GM18499 (cell line): ENCODE measurements at regions not wholly inside any gene's neighbourhood (a gene's known extent, or its start where the extent isn't known, plus 50 kb on each side); places are given as distances from the start of the nearest gene placed in this dataset.
"Not testable (repeated sequence)": the region's sequence is repeated elsewhere in the genome, so short reads cannot be mapped to it uniquely, and the experiment has no call there.

Experiments used
- ATAC-seq: cut with Tn5 transposase; IDR thresholded peaks from one replicate; pipeline ENCODE4 v1.9.1; 2021; ENCODE audit warnings: moderate number of reproducible peaks; ENCODE audit not compliant: insufficient read depth, unreplicated experiment

DNA sequence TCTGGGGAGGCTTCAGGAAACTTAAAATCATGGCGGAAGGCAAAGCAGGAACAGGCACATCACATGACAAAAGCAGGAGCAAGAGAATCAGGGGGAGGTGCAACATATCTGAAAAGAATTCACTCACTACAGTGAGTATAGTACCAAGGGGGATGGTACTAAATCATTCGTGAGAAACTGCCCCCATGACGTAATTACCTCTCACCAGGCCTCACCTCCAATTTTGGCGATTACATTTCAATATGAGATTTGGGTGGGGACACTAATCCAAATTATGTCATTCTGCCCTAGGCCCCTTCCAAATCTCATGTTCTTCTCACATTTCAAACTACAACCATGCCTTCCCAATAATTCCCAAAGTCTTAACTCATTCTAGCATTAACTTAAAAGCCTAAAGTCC is 740.8 kb upstream of the SOX11 start:
- no peak for ATAC-seq

DNA sequence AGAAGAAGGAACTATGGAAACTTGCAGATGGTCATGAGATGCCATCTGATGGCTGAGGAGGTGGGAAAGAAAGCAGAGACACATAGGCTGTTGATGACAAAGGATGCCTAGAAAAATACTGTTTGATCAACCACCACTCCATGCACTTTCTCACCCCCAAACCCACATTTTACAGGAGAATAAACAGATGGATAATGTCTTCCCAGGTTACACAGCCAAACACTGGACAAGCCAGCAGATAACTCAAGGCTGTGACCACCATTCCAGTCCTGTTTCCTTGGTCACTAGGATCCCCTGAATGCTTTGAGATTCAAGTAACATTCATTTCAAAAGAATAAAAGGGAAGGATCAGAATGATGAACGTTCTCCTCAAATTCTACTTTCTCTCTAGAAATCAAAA is 733.0 kb upstream of the SOX11 start:
- ATAC-seq, result no peak

DNA sequence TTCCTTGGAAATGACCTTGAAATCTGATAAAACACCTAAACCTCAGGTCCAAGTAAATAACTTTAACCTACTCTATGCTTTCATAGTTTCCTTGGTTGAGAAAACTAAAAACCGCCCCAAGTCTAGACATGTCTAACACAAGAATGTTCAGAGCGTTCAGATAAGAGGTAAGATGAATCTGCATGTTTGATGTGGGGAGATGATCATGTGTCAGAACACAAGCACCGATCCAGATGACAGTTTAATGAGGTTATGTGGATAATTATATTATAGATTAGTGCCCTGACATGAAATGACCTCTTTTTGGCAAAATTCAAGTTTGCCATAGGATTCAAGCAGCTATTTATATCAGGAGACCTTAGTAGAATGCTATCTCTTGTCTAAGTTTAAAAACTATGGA is 729.8 kb upstream of the SOX11 start:
- ATAC-seq, result no peak

DNA sequence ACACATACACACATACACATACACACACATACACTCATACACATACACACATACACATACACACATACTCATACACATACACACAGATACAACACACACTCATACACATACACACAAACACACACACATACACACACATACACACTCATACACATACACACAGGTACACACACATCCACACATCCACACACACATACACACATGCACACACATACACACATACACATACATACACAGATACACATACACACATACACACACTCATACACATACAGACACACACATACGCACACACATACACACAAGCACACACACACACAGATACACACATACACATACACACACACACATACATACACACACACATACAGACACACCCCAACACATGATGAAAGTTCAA is 729.1 kb upstream of the SOX11 start:
- ATAC-seq, result no peak

DNA sequence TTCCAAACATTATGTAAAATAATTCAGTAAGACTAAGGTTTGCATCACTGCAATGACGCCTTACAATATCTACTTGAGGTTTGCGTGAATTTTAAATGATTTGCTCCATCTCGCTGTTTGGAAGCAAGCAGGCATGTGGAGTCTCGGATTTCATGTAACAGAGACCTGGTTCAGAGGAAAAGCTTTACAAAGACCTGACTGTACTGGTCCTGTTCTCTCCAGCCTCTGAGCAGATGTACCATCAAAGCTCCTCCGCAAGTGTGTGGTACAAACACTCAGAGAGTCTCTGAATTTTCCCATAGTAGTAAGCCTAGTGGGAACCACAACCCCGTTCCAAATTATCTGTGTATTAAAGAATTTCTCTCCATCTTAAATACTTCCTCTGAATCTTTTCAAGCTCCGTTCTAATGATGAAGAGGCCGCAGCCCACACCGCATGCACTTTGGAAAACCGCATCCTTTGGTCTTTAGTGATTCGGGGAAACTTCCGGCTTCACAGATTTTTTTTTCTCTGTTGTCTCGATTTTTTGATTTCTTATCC is 728.1 kb upstream of the SOX11 start:
- no peak for ATAC-seq

DNA sequence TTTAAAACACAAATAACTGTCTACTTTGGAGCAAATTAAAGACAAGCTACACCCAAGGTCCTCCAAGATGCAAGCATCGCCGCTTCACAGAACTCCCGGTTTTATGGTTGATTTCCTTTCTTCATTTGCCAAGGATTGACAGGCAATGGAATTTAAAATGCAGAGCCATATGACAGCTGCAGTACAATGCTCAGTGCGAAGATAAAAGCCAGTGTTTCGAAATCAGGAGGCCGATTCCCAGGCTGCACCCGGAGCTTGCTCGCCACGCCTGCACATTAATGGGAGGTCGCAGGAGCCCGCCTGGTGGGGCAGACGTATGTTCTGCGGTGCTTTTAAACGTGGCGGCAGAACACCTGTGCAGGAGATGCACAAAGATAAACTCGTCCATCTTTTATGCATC is 727.6 kb upstream of the SOX11 start:
- no peak for ATAC-seq

DNA sequence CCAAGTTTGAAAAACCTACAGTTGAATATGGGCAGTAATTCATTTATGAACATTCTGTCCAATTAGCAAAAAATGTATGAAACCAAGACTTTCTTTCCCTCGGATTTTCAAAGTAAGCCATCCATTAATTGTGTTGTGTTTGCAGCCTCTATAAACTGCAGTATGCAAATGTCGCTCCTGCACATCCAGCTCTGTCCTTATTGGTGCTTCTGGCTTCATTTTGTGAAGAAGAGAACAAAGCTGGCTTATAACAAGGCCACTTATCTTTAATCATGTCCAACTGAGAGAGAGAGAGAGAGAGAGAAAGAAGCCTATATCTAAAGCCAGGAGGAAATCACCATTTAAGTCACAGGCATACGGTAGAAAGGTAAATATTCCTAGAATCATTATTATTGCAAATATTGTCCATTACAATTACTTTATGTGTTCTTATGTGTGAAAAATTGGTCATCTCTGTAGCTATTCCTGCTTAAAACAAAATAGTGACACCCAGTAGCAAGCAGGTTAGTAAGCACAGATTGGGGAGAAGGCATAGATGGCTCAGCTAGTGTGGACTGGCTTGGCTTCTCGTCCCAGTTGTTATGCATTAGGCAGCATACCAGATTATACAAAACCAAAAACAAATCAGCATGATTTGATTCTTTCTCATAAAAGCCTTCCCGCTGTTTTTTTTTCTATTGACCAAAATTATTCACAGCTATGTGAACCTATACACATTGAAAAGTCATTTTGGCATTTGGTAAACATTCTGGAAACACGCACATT is 726.4 kb upstream of the SOX11 start:
- no peak for ATAC-seq

DNA sequence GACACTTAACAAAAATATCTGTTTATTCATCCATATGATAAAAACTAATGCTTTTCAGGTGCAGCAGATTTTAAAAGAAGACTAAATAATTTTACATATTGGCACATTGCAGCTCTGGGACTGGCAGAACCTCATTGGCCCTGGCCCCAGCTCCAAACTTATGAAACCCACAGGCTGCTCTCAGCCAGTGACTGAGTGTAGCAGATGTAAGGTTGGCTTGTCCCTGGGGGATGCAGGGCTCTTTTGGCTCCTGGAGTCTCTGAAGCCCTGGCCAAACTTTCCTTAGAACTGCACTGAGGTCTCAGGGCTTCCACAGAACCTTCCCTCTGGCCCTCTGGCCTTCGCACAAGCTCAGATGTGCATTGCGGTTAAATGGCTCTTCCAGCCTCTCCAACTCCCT is 725.0 kb upstream of the SOX11 start:
- no peak for ATAC-seq

DNA sequence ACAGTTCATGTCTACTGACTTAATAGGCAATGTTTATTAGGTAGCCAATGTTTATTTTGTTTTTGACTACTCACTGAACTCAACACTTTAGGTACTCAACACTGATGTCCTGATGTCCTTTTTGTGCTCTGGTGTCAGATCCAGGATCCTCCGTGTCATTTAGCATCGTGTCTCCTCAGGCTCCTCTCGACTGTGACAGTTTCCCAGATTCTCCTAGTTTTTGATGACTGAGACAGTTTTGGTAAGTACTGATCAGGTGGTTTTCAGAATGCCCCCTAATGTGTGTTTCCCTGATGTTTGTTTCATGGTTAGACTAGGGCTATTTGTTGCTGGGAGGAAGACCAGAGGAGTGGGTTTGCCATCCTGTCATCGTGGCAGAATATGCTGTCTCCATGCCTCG is 719.7 kb upstream of the SOX11 start:
- ATAC-seq, result no peak

DNA sequence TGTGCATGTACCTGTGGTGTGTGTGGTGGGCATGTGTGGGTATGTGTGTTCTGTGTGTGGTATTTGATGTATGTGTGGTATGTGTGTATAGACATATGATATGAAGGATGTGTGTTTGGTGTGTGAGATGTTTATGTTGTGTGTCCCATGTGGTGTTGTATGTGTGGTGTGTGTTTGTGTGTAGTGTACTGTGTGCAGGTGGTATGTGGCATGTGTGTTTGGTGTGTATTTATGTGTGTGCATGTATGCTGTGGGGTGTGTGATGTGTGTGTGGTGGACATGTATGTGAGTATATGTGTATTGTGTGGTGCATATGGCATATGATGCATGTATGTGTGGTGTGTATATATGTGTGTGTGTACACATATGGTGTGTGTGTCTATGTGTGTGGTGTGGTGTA is 718.8 kb upstream of the SOX11 start:
- ATAC-seq, result no peak

DNA sequence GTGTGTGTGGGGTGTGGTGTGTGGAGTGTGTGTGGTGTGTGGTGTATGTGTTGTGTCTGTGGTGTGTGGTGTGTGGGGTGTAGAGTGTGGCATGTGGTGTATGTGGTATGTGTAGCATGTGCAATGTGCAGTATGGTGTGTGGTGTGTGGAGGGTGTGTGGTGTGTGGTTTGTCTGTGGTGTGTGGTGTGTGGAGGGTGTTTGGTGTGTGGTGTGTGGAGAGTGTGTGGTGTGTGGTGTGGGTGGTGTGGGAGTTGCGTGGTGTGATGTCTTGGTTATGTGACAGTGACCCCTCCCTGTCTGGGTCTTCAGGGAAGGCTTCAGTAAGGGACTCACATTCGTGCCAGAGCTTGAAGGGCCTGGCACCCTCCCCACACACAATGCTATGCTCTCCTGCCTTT is 718.2 kb upstream of the SOX11 start:
- no peak for ATAC-seq

DNA sequence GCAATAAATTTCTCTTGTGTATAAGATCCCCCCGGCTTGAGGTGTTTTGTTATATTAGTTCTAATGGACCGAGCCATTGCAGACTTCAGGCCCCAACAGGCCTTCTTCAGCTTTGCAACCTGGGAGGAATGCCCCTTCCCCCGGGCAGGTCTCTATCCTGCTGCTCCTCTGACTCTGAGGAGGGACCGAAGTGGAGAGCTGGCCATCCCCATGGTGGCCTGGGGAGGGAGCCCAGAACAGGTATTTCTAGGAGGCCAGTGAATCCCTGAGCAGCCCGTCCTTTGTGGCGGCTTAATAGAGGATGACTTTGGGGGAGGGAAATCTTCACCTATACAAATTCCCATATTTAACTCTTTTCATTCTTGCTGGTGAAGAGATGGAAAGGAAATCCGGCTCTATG is 715.8 kb upstream of the SOX11 start:
- no peak for ATAC-seq

DNA sequence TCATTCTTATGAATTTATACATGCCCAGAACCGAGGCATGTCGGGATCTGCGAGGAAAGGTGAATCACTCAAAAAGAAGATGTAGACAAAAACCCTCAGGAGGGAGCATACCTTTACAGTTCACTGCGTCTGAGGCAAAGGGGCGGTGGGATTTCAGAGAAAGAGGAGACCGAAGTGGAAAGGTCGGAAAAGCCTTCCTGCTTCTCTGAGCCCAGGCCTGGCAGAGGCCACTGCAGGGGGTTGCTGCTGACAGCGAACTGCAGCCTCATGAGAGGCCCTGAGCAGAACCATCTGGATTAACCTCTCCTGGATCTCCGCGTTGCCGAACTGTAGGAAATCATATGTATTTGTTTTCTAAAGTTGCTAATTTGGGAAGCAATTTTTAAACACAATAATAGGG is 713.1 kb upstream of the SOX11 start:
- ATAC-seq, result no peak

DNA sequence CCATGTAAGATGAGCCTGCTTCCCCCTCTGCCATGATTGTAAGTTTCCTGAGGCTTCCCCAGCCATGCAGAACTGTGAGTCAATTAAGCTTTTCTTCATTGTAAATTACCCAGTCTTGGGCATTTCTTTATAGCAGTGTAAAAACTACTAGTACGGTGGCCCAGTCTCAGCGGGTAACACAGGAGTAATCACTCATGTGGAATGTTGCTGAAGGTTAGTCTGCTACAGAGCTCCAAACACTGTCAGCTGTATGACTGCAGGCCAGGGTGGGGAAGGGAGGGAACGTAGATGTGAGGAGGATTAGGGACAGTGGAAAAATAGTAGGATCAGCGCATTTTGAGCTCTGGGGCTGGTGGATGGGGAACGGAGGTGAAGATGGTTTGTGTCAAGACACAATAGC is 711.2 kb upstream of the SOX11 start:
- no peak for ATAC-seq

DNA sequence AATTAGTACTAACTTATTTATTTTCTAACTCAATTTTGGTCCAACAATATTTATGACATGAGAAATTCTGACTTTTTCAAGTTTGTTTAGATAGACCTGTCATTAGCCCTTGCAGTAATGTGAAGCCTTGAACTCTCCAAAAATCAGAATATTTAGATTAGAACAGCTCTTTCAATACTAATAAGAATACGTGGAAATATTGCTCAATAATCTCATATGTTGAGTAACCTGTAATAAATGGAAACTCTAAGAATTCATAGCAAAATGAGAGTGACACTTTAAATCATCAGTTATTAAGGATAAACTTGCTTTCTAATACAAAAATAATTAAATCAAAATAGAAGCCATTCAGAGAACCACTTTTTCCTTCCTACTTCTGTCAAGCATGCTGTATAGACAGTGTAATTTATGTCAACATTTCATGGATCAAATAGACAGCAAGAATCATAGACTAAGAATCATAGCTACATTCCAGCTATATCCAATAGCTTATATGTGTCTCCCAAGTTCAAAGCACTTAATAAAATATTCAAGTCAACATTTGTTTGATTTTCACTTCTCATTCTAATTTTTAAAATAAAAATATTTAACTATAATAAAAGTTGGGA is 710.3 kb upstream of the SOX11 start:
- ATAC-seq, result no peak

DNA sequence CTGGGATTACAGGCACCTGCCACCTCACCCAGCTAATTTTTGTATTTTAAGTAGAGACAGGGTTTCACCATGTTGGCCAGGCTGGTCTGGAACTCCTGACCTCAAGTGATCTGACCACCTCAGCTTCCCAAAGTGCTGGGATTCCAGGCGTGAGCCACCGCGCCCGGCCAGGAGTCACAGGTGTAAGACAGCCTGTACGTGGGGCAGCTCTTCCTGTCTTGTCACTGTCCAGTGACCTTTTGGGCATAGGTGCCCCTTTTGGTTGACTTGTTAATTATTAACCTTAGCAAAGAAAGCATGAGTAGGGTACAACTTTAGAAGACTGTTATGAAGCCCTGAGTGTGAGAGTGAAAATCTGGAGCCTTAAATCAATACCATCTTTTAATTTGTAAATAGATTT is 703.7 kb upstream of the SOX11 start:
- ATAC-seq, result not testable (repeated sequence)

DNA sequence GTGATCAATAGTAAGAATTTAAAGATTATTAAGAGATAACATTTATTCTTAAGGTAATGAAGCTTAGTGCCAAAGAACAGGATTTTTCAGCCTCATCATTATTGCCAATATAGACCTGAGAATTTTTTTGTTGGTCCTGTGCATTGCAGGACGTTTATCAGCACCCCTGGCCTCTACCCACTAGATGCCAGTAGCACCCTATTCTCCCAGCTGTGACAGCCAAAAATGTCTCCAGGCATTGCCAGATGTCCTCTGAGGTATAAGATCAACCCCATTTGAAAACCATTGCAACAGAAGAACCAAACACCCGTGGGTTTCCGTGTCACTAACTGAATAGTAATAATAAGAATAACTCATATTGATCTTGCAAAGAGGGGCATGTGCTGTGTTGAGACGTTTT is 700.0 kb upstream of the SOX11 start:
- no peak for ATAC-seq

DNA sequence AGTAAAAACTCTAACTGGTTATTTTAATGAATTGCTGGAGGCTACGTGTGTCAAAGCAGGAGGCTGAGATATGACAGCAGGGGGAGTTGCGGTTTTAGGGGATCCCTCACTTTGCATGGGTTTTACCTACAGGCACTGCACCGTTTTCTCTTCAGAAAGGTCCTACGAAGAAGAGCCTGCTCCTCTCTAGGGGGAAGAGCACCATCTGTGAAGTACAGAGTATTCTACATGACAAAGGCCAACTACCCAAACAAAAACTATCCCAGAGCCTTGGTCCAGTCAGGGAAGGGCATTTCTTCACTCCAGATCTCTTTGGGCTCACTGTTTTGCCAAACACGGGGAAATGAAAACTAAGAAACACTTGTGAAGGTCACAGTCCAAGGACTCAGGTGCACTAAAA is 696.7 kb upstream of the SOX11 start:
- ATAC-seq, result no peak

DNA sequence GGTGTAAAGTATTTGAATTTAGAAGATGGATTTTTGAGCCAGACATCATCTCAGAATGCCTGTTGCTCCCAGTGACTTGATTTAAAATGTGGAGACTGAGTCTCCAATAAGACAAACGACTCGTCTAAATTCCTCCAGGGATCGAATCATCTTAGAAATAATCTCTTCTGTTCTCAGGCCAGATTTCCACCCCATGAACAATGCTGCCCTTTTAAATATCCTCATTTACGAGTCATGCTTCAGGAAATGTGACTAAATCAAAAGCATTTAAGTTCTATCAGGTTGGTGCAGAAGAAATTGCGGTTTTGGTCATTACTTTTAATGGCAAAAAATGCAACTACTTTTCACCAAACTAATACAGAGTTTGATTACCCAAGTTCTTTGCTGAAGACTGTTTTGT is 684.6 kb upstream of the SOX11 start:
- ATAC-seq, result no peak

DNA sequence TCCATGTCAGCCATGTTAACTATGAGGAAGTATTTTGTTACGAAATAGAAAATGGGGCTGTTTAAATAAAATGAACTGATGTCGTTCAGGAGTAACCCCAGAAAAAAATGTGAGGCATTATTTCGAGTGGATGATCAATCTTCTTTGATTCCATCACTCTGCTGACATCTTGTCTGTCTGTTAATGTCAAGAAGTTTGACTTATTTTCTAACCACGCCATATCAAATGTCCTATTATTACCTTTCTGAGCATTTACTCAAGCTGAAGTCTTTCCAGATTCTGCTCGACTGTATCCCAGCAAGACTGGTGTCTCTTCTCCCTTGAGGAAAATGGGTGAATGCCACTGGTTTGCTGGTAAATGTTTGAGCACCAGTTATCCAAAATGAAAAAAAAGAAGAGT is 672.9 kb upstream of the SOX11 start:
- ATAC-seq, result no peak

DNA sequence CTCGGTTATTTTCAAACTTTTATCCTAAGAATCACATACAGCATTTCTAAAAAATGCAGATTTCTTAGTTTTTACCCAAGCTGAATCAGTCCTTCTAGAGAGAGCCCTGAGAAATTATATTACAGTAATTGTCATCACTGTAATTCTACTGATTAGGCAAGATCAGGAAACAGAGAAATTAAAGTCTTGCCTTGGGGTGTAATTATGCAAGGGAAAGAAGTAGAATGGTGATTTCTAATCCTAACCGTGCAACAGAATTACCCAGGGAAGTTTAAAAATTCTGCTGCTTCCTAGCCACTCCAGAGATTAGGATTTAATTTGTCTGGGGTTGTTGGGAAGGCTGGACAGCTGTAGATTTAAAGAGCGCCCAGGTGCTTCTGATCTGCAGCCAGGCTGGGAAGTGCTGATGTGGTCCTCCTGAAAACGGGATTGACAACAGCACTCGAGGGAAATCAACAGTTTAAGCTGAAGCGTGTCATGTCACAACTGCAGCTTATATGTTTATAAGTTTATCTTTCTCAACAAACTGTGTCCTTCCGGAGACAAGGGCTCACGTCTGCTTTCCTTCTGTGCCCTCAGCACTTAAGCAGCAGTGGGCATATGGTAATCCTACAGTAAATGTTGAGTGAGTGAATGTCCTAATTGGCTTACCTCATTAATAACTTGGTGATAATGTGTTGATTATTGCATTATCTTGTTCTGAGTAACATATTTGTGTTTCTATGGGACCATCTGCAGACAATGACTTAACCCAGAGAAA is 671.9 kb upstream of the SOX11 start:
- no peak for ATAC-seq
